T-helper 1 cell (primary cell): ENCODE measurements at regions not wholly inside any gene's neighbourhood (a gene's known extent, or its start where the extent isn't known, plus 50 kb on each side); places are given as distances from the start of the nearest gene placed in this dataset.

Experiments
- DNase-seq, 5 donors: peaks; one replicate each; pipeline ENCODE4 v3.0.0-alpha.2; 2012 to 2020

DNA sequence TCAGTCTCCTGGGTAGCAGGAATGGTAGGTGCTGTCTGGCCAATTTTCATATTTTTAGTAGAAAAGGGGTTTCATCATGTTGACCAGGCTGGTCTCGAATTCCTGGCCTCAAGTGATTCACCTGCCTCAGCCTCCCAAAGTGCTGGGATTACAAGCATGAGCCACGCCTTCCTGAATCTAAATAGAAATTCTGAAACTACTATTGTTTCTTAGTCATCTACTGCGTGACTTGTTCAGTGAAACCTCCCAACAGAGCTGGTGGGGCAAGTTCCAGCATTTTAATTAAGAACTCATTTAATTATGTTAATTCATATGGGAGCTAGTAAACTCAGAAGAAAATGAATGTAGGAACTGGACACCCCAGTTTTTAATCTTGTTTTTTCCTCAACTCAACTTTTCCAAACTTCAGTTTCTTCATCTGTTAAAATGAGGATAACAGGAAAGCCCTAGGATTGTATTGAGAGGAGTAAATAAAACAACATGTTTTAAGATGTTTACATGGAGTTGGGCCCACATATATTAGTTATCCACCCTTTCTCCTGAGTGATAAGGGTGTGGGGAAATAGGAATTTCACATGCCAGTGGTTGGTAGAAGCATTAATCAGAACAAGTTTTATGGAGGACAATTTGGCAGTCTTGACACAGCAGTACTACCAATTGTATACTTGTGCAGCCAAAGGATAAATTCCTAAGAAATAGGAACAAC lies 335.8 kb upstream of the E2F7 start:
- DNase-seq: no peak

DNA sequence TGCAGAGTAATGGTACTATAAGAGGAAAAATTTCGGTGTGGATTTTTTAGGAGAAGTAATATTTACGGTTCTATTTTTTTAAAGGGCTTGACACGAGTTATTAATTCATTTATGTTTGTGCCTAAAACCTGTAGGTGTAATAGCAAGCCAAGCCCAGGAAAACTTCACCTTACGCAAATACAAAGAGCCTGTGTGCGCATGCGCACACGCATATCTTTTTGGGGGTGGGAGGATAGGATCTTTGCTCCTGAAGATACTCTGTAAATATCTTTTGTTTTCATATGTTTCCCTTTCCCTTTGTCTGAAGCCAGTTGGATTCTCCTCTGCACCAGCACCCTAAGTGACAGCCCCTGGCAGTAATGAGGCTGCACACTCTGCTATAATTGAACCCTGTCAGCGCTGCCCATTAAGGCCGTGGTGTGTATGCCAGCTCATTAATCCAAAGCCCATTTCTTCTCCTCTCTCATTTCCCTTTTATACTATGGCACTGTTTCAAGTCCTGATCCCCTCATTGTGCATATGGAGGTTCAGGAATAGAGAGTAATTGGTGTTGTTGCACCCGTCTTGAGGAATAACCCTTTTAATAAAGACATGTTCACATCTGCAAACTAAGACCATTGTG lies 327.2 kb upstream of the E2F7 start:
- no peak for DNase-seq

DNA sequence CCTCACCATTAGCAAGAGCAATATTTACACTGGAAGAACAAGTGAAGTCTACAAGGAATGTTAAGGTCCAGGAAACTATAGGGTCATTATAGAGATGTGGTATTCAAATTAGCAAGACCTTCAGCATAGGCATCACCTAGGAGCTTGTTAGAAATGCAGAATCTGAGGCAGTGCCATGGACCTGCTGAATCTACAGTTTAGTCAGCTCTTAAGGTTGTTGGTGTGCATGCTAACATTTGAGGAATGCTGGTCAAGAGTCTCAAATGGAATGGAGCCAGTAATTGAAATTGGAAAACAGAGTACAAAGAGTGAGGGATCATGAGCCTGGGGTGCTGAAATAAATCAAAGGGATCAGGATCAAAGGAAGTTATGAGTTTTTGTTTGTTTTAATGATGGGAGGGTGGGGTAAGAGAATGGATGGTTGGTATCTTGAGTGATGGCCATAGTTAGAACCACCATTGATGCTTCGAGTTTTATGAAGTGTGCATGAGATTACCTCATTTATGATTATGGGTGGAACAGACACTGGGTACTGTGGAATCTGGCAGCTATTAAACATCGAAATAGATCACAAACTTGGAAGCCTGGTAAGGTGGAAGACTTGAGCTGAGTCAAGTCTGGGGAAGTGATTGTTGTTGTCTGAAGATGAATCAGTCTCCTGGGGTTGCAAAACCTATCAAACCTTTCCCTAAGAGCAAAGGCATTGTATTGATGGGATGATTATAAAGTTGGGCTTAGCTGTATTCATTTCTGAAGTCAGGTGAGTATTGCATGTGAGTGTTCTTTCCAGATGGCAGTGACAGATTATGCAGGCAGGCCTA lies 323.3 kb upstream of the E2F7 start:
- no peak for DNase-seq

DNA sequence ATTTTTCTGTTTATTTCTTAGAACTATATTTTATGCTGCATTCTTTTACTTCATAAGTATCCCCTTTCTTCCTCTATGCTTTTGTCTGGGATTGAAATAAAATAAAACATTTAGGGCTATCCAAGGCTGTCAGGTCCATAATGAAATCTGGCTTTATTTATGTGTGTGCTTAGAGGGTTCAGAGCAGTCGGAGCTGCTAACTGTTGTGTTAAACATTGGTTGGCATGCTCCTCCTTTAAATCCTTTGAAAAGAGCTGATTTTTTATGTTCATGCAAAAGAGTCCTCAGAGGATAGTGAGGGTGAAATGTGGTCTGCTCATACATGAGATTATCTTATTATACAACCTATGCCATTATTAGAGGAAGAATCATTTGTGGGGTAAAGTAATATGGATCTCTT lies 322.3 kb upstream of the E2F7 start:
- no peak for DNase-seq

DNA sequence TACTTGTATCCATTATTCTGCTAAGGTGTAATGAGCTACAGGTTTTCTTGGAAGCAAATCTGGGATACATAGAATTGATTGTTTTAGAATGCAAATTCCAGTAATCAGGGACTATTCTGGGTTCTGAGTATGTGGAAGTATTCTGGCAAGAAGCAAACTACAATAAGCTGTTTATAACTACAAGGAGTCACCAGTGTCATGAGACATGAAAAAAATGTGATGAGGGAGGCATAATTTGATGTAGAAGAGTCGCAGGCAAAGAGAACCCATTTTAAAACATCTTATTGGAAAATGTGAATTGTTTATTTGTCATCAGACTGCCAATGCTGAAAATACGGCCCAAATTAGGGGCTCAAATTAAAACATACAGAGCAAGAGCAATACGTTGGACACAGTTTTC lies 321.8 kb upstream of the E2F7 start:
- no peak for DNase-seq

DNA sequence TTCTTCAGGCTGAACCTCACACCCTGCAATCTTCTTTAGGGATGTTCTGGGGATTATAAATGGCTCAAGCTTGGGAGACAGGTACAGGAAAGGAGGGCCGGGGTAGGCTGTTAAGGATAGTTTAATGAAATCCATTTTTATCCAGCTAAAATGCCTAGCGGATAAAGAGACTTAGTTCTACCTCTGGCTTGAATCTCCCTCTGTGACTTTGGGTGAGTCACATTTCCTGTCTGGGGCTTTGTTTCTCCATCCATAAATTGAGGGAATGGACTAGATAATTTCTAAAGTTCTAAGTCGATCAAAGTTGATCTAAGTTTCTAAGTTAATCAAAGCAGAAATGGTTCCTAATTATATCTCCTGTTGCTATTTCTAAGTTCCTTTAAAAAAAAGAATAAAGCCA lies 319.6 kb upstream of the E2F7 start:
- no peak for DNase-seq

DNA sequence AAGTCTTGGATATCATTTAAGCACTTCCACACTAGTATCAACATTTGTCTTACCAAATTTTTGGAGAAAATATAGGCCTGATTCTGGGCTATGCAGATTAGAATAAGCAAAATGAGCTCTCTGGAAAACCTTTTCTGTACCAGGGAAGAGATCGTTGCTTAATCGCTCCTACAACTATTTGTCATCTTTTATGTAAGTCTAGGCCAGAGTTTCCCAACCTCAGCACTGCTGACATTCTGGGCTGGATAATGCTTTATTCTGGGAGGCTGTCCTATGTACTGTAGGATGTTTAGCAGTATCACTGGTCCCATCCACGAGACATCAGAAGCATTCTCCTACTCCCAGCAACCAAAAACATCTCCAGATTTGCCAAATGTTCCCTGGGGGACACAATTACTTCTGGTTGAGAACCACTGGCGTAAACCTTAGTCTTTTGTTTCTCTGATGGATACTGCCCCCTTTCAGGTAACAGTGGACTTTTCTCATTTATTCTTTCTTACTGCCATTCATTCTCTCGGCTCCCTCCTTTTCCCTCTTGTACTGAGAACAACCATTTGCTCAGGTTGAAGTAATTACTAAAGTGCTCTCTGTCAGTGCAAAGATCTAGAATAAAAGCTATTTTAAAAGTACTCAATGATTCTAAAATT lies 316.9 kb upstream of the E2F7 start:
- no peak for DNase-seq

DNA sequence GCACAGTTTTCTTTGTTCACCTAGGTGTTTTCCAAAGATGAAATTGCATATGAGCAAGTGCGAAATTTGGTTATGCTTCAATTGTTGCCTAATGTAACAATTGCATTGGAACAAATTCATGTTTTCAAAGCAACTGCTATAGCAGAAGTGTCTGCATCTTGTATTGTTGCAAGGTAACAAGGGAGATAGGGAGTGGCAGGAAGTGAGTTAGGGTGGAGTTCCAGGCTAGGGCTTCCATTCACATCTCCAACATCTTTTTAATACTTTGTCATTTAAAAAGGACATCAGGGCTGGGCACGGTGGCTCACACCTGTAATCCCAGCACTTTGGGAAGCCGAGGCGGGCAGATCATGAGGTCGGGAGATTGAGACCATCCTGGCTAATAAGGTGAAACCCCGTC lies 312.3 kb upstream of the E2F7 start:
- DNase-seq: no peak

DNA sequence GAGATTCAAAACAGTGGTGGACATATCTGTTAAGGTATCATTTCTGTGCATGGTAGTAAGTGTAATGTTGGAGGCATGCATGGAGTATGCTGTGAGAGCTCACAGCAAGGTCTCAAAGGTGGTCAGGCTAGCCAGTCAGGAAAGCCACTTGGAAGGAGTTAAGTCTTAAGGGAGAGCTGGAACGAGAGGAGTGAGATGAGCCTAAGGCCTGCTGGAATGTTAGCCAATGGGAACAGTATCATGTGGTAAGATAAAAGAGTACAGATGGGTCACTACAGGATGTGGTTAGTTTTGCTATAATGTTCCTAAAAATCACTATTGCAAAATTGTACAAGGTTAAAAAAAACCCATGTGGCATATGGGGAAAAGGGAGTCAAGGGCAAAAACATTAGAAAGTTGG lies 311.7 kb upstream of the E2F7 start:
- DNase-seq: no peak

DNA sequence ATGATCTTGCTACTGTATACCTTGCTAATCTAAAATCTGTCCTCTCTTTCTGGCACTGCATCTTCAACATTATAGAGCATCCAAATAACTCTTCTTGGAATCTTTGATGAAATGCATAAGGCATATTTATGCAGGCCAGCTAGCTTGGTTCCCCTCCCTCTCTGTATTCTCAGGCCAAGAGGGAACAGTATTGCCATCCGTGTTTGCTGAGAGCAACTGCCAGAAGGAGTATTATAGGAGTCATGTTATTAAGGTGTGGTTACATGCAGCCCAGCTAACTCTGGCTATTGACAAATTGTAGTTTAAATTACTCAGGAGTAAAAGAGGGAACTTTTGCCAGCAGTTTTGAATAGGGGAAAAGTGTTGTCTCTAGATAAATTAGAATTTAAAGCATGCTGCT lies 309.3 kb upstream of the E2F7 start:
- no peak for DNase-seq

DNA sequence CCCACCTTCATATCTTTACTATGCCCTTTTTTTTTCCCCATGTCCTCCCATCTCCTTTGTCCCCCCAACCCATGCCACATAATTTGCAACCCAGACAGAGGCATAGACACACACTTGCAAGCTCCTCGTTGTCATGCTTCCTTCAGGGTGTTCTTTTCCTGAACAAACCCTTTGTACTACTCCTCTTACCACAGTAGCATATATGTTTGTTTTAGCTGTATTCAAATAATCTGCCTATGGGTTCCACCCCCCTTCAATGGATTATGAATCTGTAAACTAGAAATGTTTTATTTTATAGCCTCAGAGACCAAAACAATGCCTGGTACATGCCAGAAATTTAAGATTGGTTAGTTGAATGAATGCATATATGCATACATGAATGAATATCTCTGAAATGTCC lies 307.1 kb upstream of the E2F7 start:
- no peak for DNase-seq

DNA sequence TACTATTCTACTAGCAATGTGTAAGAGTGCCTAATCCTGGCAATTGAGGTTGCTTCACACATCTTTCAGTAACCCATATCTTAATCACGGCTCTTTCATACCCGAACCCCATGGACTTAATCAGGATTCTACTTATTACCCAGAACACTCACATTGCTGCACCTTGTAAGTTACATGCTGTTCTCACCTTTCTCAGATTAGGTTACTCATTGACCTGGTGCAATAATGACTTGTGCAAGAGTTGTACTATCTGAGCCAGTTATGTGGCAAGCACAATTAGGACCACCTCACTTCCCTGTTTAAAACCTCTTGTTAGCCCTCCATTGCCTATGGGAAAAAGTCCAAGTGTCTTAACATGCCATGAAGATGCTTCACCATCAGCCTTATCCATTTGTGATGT lies 306.7 kb upstream of the E2F7 start:
- DNase-seq: no peak

DNA sequence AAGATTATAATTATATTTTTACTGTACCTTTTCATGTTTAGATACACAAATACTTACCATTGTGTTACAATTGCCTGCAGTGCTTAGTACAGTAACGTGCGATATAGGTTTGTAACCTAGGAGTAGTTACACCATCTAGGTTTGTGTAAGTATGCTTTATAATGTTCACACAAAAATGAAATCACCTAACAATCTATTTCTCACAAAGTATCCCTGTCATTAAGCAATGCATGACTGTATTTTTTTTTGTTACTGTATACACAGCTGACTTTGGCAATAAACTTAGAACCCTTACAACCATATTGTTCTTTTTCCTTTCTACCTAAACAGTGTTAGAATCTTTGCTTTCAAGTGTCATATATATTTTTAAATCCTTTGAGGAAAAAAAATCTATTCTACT lies 303.0 kb upstream of the E2F7 start:
- no peak for DNase-seq

DNA sequence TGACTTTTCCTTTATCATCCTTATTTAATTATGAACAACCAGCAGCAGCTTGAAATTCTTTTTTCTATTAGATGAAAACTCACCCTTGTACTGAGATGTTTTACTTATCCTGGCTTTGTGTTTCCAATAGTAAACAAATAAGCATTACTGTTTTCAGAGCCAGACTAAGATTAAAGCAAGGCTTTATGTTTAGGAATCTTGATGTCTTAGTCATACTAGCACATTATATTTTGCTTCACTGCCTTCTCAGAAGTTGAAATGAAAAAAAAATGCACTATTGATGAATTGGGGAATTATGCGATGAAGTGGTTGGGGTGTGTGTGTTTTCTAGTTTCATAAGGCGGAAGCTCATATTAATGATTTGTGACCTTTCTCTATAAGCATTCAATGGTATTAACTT lies 301.2 kb upstream of the E2F7 start:
- DNase-seq: no peak

DNA sequence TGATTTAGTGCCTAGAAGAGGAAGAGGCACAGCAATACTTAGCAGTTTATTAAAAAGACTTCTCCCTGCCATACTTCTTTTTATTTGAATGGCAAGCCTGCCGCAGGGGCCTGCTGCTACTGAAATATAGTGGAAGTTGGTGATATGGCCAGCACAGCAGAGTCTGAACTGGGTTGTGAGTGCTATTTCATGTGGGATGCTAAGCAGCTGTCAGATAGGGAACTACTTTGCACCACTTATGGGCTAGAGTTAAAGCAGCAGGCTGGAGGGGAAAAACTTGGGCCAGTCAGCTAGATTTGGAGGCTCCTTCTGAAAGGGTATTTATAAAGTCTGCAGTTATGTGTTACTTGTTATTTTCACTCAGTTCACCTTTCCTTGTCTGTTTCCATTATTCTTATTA lies 299.0 kb upstream of the E2F7 start:
- no peak for DNase-seq

DNA sequence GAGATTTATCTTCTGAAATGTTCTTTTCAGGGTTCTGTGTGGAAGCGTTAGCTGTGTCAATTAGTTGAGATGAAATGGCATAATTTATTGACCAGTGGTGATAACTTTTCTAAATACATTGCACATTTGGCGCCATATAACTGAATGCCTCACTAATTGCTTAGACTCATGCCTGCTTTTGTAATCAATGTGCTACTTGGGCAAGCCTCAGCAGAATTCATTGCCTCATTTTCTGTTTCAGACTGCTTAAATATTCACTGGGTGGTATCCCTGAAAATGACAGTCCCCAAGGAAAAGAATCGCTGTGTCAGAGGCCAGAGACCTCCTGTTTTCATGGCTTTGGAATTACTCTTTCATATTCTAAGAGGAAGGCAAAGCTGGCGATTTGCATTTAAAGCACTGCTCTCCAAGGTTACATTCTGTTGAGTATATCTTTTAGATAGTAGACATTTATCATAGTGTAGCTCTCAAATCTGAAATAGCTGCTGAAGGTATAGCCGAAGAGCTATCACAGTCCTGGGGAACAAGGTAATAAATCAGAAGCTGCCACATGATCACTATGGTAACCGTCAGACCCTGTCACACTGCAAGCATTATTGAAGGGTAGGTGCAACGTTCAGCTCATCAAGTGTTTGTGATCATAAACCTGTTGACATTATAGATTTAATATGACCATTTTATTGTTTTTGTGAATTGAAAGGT lies 297.3 kb upstream of the E2F7 start:
- DNase-seq: no peak

DNA sequence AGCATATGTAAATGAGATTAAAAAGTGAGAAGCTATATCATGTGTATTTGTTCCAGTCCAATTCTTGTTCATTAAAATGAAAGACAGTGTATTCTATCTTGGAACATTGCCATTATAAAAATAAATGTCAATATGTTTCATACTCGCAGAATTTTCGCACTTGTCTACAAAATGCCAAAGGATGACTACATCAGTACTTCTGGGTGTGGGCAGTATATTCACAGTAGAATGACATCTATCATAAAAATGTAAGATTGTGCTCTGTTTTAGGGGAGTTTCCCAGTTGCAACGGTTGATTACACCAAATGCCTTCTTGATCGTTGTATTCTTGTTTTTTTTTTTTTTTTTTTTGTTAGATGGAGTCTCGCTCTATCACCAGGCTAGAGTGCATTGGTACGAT lies 292.3 kb upstream of the E2F7 start:
- no peak for DNase-seq

DNA sequence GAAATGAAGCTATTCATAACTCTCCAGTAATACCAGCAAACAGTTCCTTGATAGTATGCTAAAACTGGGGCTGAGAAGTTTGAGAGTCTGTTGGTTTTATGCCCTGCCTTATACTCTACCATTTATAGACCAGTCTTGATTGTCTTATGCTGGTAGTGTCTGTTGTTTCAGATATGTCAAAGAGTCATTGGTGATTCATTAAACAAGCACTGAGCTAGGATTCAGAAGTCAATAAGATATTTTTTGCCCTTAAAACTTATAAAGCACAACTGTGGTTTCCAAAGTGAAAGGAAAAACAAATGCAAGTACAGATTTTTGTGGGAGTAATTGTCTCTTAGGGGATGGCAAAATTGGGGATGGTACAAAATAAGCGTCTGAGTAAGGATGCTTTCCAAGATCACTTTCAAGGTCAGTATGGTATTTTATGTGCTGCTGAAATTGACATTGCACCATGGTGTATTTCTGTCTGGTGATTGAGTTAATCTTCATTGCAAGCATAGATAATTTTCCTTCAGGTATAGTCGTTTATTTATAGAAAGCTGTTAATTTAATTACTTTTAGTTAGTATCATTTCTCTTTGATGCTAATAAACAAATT lies 289.5 kb upstream of the E2F7 start:
- DNase-seq: no peak

DNA sequence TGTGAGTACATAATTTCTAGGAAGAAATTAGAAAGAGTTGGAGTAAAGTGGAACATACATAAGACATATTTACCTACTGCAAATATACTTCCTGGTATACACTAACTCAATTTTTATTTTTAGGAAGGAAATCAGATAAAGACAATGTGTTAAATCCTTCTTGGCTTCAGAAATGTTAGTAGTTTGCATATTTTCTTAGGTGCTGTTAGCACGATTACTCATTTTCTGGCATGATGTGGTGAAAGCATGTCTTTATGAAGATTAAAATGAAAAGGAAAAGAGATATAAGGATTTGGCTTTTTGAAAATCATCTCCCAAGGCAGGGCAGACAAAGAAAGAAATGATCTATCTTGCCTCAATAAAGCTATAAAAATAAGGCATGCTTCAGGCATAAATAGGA lies 287.6 kb upstream of the E2F7 start:
- DNase-seq: no peak

DNA sequence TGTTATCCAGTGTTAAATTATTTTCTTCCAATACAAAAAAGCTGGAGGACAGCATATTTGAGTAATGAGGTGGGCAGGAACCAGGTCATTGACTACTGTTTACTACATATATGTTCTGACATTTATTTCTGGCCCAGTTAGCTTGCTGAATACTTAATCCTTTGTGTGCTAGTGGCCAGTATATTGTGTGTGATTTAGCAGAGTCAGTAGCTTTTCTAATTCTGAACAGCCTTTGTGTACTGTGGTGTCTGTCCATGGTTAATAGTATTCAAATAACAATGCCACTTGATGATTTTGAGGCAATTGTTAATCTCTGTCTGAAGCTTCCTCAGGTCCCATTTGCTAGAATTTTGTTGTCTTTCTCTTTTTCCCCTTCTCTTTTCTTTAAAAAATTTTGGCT lies 286.5 kb upstream of the E2F7 start:
- no peak for DNase-seq

DNA sequence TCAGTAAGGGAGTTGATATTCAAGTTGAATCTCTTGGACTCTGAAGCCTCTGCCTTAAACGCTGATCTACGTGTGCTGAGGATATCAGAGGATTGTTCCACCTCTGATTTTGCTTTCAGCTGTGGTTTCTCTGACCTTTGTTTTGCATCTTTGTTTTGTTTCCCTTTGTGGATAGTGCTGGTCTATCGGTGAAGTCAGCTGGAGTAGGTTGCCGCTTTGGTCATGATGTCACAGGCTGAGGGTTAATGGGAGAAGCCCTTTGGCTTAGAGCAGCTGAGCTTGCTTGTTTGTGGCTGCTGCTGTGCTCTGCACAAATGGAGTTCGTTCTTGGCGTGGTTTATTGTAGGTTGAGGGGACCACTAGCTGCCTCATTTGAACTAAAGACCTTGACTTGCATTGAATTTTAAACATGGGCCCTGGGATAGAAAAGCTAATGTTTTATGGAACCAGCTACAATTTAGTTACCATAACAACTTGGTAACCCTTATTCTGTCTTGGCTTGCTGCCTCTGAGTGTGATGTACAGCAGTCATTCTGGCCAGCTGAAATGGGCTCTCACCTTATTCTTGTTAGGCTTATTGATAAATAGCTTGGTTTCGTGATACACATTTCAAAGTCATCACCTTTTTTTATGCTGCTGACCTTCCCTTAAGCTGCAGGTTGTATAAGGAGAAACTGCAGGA lies 284.5 kb upstream of the E2F7 start:
- DNase-seq: no peak

DNA sequence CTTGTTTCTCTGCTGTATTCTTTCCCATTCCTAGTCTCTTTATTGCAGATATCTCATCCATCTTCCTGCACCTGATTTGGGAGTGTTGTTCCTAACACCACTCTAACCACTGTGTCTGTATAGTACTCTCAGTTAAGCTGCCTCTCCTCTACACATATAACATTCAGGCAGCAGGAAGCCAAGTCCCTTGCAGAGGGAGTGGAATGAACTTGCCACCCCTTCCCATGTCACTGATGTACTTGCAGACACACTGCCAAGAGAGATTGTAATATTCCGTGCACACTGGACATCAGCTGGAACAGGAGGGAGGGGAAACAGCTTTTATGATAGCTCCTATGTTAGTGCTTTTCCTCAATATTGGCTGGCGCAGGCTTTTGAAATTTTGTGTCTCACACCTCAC lies 281.6 kb upstream of the E2F7 start:
- DNase-seq: no peak
